ENCODE measurements at regions not wholly inside any gene's neighbourhood (a gene's known extent, or its start where the extent isn't known, plus 50 kb on each side); places are given as distances from the start of the nearest gene placed in this dataset.

DNA sequence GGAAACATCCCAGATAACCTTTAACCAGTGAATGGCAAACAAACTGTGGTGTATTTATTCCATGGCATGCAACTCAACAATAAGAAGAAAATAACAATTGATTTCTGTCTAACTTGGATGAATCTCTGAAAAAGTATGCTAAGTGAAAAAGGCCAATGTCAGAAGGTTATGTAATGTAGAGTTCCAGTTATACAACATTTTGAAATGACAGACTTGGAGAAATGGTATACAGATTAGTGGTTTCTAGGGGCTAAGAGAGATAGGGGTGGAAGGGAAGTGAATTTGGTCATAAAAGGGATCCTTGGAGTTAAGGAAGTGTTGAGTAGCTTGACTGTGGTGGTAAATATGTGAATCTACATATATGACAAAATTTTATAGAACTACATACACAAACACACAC is 269.4 kb upstream of the SUCLG2 start:
- Mint-ChIP-seq H3K27ac (no peak overlapping the region), H3K27me3 (no peaks in the 10 kb centered on the region), H3K4me3 (no peak overlapping the region), H3K4me1 (no peaks in the 10 kb centered on the region), H3K9me3 (peaks cover 0 to 3% (median 3%) of the 10 kb centered on the region in 3 donors), H3K36me3 (no peaks in the 10 kb centered on the region)

DNA sequence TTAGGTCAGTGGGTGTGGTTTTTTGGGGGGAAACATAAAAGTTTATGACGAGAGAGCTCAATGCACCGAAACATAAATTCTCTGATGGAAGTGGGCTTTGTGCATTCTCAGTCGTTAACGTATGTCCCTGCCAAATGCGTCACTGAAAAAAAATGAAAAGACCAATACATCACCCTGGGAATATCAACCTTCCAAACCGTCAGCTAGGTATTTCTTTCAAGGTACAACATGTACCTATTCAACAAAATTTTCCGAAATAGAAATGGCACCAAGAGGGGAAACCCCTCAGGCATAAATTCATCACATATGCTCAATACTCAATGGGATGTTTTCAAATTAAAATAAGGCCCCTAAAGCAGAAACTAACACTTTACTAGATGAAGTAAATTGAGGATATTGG is 266.6 kb upstream of the SUCLG2 start:
- H3K27ac Mint-ChIP-seq = no peak overlapping the region
- no peak overlapping the region for H3K4me3 Mint-ChIP-seq
- peaks cover 0 to 3% (median 3%) of the 10 kb centered on the region in 3 donors for H3K9me3 Mint-ChIP-seq
- no peaks in the 10 kb centered on the region for H3K27me3 Mint-ChIP-seq
- no peaks in the 10 kb centered on the region for H3K4me1 Mint-ChIP-seq
- no peaks in the 10 kb centered on the region for H3K36me3 Mint-ChIP-seq

DNA sequence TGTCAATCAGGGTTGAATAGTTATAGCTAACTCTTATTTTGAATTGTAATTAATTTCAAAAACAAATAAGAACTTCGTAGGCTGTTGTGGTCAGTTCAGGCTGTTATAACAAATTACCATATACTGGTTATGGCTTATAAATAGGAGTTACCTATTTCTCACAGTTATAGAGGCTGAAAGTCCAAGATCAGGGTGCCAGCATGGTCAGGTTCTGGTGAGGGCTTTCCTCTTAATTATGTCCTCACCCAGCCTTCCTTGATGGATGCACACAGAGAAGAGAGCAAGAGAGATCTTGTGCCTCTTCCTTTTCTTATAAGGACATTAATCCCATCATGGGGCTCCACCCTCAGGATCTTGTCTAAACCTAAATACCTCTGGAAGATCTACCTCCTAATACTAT is 265.9 kb upstream of the SUCLG2 start:
- Mint-ChIP-seq H3K4me3 (no peak overlapping the region), H3K36me3 (no peaks in the 10 kb centered on the region), H3K27ac (no peak overlapping the region), H3K27me3 (no peaks in the 10 kb centered on the region), H3K4me1 (no peaks in the 10 kb centered on the region), H3K9me3 (peaks cover 0 to 3% (median 3%) of the 10 kb centered on the region in 3 donors)

DNA sequence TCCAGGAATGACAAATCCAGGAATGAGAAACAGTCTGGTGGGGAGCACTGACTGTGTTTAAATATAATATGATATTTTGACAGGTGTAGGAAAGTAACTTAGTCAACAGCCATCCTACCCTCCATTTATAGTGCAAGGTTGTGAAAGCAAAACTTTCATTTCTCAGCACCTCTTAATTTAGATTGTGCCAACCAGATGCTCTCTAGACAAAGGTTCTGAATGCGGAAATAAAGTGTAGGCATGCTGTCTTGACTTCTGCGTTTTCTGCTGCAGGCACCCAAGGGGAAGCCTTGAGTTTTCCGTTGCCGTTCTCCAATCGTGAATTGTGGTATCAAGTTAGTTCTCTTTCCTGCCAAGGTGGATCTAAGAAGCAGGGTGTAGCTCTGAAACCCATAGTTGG is 261.9 kb upstream of the SUCLG2 start:
- Mint-ChIP-seq H3K36me3 (no peaks in the 10 kb centered on the region), H3K9me3 (no peaks in the 10 kb centered on the region), H3K4me3 (no peak overlapping the region), H3K4me1 (no peaks in the 10 kb centered on the region), H3K27me3 (peaks cover 2% of the 10 kb centered on the region), H3K27ac (no peak overlapping the region)

DNA sequence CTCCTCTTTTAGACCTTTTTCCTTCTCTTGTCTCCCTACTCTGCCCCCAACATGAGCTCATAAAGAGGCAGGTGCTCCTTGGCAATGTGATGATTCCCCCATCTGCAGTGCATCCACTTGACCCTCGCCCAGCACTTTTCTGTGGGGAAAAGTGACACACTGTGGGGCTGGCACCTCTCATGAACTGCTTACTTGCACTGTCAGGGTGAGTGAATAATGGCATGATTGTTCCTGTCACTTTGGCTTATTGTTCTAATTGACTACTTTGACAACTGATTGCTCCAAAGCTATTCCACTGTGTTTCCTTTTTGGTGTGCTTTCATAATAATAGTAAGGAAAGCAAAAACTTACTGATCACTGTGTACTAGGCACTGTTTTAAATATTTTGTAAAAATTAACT is 253.3 kb upstream of the SUCLG2 start:
- Mint-ChIP-seq H3K9me3 (peaks cover 0 to 6% (median 2%) of the 10 kb centered on the region in 3 donors), H3K27me3 (no peaks in the 10 kb centered on the region), H3K4me3 (no peak overlapping the region), H3K27ac (no peak overlapping the region), H3K36me3 (no peaks in the 10 kb centered on the region), H3K4me1 (no peaks in the 10 kb centered on the region)

DNA sequence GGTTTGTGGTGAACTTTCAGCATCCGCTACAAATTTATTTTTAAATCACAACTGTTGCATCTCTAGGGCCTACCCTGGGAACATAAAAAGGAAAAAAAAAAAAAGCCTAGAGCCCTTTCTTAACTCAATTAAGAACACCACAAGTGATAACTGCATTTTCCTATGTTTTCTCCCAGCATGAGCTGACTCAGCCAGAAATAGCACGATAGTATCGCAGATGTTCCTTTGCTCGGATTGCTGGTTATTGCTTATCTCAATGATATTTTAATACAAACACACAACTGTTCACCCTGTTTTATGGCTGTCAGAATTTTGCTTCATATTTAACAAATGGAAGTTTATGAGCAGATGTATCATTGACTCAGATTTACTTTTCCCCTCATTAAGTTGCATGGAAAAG is 251.8 kb upstream of the SUCLG2 start:
- no peaks in the 10 kb centered on the region for H3K36me3 Mint-ChIP-seq
- H3K4me3 Mint-ChIP-seq = no peak overlapping the region
- no peaks in the 10 kb centered on the region for H3K27me3 Mint-ChIP-seq
- no peak overlapping the region for H3K27ac Mint-ChIP-seq
- H3K4me1 Mint-ChIP-seq = no peaks in the 10 kb centered on the region
- H3K9me3 Mint-ChIP-seq = peaks cover 0 to 6% (median 2%) of the 10 kb centered on the region in 3 donors

DNA sequence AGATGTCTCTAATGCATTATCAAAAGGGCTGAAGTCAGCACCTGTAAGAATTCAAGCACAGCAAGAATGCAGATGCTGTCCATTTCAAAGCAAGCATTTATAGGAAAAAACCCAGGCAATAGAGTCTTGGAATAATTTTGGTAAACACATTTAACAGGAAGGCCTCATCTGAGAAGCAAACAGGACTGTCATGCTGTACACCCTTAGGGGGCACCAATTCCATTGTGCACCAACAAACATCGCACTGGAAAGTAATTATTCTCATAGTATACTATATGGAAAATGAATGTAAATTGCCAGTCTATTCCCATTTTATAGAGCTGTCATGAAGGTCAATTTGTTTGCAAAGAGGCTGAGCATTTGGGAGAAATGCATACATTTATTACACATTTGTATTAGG is 247.3 kb upstream of the SUCLG2 start:
- no peaks in the 10 kb centered on the region for H3K36me3 Mint-ChIP-seq
- peaks cover 8 to 10% (median 10%) of the 10 kb centered on the region in 3 donors for H3K4me1 Mint-ChIP-seq
- no peak overlapping the region for H3K4me3 Mint-ChIP-seq
- H3K27me3 Mint-ChIP-seq = peaks cover 1% of the 10 kb centered on the region
- H3K27ac Mint-ChIP-seq = no peak overlapping the region
- no peaks in the 10 kb centered on the region for H3K9me3 Mint-ChIP-seq

DNA sequence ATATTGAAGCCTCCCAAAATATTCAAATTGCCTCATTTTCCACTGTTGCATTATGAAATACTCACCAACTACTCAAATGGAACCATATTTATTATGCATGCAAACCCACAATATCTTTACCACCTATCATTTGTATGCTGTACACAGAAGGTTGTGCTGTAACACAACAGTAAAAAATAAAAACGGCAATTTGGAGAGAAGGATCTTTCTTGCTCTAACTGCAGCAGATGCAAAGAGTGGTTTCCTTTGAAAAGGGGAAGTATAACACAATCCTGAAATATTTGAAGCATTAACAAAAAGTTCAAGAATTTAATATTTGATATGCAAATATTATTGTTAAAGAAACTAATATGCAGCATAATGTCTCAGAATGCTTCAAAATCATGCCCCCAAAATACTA is 244.5 kb upstream of the SUCLG2 start:
- no peak overlapping the region for H3K27ac Mint-ChIP-seq
- H3K36me3 Mint-ChIP-seq = no peaks in the 10 kb centered on the region
- no peaks in the 10 kb centered on the region for H3K9me3 Mint-ChIP-seq
- peaks cover 8 to 10% (median 10%) of the 10 kb centered on the region in 3 donors for H3K4me1 Mint-ChIP-seq
- H3K27me3 Mint-ChIP-seq = peaks cover 3% of the 10 kb centered on the region
- no peak overlapping the region for H3K4me3 Mint-ChIP-seq

DNA sequence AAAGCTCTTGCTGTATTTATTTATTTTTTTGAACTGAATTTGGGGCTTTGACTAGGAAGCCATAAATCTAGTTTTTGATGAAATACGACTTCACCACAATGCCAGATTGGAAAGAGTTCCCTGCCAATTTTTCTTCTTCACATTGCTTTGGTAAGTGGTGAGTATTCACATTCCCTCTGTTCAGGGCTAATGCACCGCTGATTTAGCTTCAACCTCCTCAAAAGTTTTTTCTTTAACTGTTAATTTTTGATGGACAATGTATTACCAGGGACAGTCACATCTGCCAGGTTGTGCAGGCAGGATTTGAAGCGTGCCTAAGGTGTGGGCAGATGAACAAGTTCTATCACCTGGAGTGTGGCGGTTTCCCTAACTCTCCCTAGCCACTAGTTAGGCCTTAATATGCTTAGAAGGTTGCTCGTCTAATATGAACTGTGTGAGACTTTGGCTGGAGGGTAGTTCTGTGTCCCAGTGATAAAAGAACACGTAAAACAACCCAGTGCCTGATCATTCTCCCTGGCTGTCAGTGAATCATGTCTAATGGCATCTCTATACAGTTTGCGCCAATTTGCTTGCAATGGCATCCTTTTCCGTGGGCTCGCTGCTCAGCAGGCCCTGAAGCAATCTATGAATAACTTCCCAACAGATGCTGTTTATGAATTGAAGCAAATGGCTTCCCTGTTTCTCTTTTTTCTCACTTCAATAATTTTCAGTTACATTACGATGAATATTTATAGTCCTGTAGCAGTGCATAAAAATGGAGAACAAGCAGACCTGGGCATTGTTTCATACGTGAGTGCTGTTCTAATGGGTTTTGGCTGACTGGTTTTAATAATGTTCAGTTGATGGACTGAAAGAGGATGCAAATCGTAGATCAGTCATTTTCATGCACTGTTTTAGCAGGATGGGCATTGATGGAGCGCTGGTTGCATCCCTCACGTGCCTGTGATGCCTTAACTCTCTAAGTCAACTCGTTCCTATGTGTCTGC is 243.2 kb upstream of the SUCLG2 start:
- Mint-ChIP-seq H3K9me3 (no peaks in the 10 kb centered on the region), H3K27me3 (peaks cover 3% of the 10 kb centered on the region), H3K4me1 (peaks cover 8 to 10% (median 10%) of the 10 kb centered on the region in 3 donors), H3K4me3 (peak overlapping the region in 2 of 4 donors; percentile 47 to 57), H3K27ac (no peak overlapping the region), H3K36me3 (no peaks in the 10 kb centered on the region)

DNA sequence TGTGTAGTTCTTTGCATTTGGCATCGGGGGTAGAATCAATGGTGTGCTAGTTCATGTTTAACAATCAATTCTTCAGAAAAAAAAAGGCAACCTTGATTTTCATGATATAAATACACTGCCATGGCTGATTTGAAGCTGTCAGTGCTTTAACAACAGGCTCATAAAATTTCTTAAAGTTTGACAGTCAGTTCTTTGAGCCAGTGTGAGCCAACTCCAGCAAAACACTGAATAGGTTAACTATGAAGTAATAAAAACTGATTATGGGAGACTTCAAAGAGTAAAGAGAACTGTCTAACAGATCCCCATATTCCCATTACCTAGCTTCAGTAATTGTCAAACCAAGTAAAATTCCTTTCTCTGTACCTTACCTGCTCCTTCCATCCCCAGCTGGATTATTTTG is 241.7 kb upstream of the SUCLG2 start:
- no peak overlapping the region for H3K27ac Mint-ChIP-seq
- peaks cover 0 to 5% (median 1%) of the 10 kb centered on the region in 3 donors for H3K9me3 Mint-ChIP-seq
- no peak overlapping the region for H3K4me3 Mint-ChIP-seq
- no peaks in the 10 kb centered on the region for H3K36me3 Mint-ChIP-seq
- peaks cover 3% of the 10 kb centered on the region for H3K27me3 Mint-ChIP-seq
- peaks cover 8 to 10% (median 10%) of the 10 kb centered on the region in 3 donors for H3K4me1 Mint-ChIP-seq

DNA sequence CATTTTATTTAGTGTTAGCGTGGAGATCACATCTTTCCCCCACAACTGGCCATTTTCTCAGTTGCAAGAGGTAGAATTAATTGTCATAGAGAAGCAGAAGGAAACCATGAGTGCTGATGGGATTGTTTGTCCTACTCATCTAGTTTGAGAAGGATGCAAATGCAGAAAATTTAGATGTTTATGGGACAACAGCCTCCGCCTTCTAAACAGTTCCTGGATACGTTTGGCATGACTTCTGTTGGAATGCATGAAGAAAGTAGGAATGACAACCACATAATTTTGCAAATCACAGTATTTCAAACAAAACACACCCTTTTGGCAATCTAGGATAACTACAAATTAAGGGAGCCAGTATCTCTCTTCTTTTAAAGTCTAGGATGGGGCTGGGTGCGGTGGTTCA is 240.1 kb upstream of the SUCLG2 start:
- Mint-ChIP-seq H3K4me3 (no peak overlapping the region), H3K27ac (no peak overlapping the region), H3K27me3 (peaks cover 2% of the 10 kb centered on the region), H3K9me3 (peaks cover 4 to 20% (median 9%) of the 10 kb centered on the region in 3 donors), H3K36me3 (no peaks in the 10 kb centered on the region), H3K4me1 (peaks cover 8 to 10% (median 10%) of the 10 kb centered on the region in 3 donors)

DNA sequence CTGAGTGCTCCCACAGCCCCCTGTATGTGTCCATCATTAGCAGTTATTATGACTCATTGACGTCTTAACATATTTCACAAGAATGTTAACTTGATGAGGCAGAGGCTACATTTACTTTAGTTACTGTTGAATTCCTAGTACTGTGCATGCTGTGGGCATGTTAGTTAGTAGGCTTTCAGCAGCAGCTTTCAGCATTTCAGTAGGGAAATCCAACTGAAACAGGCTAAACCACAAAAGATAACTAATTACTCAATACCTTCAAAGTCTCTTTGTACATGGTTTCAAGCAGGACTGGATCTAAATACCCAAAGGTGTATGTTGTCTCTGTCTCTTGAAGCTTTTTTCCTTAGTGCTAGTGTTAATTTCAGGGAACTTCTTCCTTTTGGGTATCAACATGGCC is 229.9 kb upstream of the SUCLG2 start:
- no peak overlapping the region for H3K27ac Mint-ChIP-seq
- no peaks in the 10 kb centered on the region for H3K36me3 Mint-ChIP-seq
- H3K27me3 Mint-ChIP-seq = peaks cover 3% of the 10 kb centered on the region
- H3K4me1 Mint-ChIP-seq = no peaks in the 10 kb centered on the region
- H3K9me3 Mint-ChIP-seq = peaks cover 0 to 9% (median 0%) of the 10 kb centered on the region in 3 donors
- H3K4me3 Mint-ChIP-seq = no peak overlapping the region

DNA sequence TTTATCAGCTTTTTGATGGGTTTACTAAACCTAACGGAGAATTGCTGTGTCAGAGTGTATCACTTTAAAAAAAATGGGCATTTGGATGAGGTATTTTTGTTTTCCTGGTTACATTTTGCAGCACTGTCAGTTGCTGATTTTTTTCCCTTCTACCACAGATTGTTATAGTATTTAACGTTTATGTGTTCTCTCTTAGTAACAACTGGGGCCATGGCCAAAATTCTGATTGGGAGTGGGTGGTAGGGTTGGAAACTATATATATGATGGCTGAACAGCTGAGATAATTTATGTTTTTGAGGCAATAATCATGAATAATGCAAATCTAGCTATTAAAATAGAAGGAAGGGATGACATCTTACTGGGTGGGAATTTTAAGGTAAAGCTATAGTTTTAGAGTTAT is 229.4 kb upstream of the SUCLG2 start:
- Mint-ChIP-seq H3K36me3 (no peaks in the 10 kb centered on the region), H3K27me3 (peaks cover 3% of the 10 kb centered on the region), H3K4me3 (no peak overlapping the region), H3K9me3 (peaks cover 0 to 5% (median 0%) of the 10 kb centered on the region in 3 donors), H3K27ac (no peak overlapping the region), H3K4me1 (no peaks in the 10 kb centered on the region)

DNA sequence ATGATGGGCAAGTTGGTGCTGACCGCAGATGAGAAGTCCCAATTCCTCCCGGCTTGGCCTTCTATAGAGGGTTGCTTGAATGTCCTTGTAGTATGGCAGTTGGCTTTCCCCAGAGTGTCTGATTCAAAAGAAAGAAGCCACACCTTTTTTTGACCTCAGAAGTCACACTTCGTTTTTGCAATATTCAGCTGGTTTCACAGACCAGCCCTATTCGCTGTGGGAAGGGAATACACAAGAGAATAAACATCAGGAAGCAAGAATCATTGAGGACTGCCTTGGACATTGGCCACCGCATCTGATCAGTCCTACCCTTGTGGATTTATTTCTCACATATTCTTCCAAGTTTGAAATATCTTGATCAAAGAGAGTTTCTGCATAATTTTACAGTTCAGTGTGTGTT is 228.6 kb upstream of the SUCLG2 start:
- Mint-ChIP-seq H3K36me3 (no peaks in the 10 kb centered on the region), H3K27me3 (peaks cover 3% of the 10 kb centered on the region), H3K27ac (no peak overlapping the region), H3K9me3 (peaks cover 0 to 5% (median 0%) of the 10 kb centered on the region in 3 donors), H3K4me3 (no peak overlapping the region), H3K4me1 (no peaks in the 10 kb centered on the region)

DNA sequence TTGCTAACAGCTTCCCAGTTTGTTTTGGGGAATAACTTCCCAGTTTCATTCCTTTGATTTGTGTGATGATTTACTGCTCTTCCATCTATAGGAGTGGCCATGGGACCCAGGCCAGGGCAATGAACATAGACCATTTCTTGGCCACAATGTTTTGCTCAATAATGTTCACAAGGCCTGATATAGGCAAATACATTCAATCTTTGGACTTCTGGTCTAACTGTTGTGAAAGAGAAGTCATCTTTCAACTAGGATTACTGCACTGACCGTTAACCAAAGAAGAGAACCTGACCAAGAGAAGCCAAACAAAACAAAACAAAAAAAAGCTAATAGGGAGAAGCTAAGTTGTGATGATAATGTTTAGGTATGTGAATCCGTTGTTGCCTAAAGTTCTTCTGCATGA is 221.8 kb upstream of the SUCLG2 start:
- peaks cover 0 to 2% (median 0%) of the 10 kb centered on the region in 3 donors for H3K9me3 Mint-ChIP-seq
- H3K27ac Mint-ChIP-seq = no peak overlapping the region
- no peaks in the 10 kb centered on the region for H3K4me1 Mint-ChIP-seq
- H3K36me3 Mint-ChIP-seq = no peaks in the 10 kb centered on the region
- H3K27me3 Mint-ChIP-seq = no peaks in the 10 kb centered on the region
- H3K4me3 Mint-ChIP-seq = no peak overlapping the region

DNA sequence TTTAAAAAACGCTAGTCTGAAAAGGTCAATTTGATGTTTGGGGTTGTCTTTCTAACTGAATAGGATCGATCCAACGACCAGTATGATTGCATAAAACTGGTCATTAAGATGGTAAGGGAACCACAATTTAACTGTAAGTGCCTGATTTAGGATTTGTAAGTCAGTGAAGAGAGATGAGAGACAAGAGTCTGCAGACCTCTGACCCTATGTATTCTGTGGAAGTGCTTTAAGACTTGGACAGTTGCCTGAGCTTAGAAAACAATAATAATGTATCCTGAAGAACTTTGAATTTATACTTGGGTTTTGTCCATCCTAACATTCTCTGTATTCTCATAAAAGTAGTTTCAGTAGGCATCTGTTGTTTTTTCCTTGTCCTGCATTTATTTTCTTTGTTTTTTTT is 221.4 kb upstream of the SUCLG2 start:
- no peak overlapping the region for H3K27ac Mint-ChIP-seq
- no peak overlapping the region for H3K4me3 Mint-ChIP-seq
- no peaks in the 10 kb centered on the region for H3K27me3 Mint-ChIP-seq
- H3K36me3 Mint-ChIP-seq = no peaks in the 10 kb centered on the region
- H3K4me1 Mint-ChIP-seq = no peaks in the 10 kb centered on the region
- peaks cover 0 to 2% (median 0%) of the 10 kb centered on the region in 3 donors for H3K9me3 Mint-ChIP-seq

All from IgD-negative memory B cell (primary cell).